ENCODE measurements at regions not wholly inside any gene's neighbourhood (a gene's known extent, or its start where the extent isn't known, plus 50 kb on each side); places are given as distances from the start of the nearest gene placed in this dataset.

DNA sequence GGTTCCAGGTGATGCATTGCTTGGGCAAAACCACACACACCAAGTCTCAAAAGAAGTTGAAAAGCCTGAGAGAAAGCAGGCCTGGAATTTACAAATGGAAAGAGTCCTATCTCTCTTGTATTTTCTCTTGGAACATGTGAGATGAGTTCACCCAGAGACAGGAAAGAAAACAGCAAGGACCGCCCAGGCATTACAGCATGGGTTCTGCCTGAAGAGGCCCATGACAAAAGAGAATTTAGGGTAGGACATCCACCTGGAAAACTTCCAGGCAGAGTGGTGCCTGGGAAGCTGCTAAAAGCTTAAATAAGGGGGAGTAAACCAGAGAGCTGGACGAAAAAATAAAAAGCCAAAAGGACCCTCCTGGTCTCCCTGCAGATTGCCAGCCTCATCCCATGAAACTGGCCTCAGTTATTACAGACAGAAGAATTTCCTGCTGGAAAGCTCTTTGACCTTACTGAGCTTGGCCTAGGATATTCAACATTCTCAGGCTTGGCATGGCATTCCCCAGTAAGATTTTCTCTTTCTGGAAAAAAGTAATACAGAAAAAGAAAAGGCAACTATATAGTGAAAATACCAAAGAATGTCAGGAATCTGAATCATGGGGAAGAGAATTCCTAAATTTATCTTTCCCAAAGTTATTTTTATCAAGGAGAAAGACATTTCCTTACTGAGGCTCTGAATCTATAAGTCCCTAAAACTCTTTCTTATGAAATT lies 121.3 kb upstream of the NUDT4 start:
- no peak for DNase-seq

DNA sequence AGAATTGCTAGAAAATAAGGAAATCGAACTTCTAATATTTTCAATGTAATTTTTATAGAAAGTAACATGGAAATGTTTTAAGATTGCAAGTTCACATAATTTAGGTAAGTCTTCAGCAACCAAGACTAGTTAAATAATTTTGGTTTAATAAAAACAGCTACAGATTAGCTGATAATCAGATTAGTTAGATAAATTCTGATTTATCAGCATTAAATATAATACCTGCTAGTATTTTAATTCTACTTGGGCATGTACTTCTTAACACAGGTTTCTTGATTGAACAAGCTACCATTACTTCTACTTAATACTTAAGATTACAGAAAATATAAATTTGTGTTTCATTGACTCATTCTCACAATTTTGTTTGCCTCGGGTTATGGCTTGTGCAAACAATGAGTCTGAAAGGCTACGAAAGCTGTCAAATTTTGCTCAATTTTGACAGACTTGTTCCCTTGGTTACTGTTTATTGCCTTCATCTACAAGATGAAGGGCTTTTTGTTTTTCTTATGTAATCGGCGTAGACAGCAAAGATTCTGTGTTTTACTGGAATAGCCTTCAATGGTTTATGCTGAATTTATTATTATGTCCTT lies 116.1 kb upstream of the NUDT4 start:
- no peak for DNase-seq

DNA sequence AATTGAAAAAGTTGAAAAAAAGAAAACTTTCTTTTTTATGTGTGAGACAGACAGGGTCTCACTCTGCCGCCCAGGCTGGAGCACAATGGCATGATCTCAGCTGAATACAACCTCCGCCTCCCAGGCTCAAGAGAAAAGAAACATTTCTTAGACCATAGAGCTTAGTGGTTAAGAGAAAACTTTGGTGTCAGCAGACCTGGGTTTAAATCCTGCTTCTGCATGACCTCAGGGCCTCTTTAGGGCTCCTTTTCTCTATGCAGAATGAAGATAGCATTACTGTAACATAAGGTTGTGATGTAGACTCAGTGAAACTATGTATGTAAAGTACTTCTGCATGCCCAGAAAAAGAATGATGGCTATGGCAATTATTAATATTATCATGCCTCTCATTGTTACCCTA lies 104.7 kb upstream of the NUDT4 start:
- DNase-seq: no peak

DNA sequence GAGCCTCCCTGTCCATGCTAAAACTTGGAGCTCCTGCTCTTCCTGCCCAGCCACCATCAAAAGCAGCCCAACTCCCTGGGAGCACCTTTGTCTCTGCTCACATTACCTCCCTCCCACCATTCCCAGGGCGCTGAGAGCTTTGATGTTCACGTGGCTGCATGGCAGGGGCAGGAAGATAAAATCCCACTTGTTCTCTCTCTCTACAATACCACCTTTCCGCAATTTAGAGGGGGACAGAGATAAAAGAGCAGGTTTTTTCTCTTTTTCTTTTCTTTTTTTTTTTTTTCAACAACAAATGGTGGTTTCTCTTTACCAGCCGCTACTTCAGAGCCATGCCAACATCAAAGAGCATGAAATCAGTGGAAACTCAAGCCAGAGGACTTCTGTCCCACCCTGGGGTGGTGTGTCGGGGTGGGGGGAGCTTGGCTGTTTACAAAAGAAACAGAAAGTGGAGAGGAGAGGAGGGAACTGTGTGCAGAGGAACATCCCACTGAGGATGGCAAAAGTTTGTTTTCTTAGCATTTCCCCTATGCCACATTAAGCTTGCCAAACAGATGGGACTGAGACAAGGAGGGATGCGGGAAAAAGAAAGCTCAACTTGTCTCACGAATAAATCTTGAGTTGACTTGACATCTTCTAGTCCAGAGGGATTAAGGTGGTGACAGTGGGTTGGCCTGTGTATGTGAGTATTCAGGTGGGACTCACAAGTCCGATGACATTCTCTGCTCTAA lies 103.7 kb upstream of the NUDT4 start:
- DNase-seq: no peak

DNA sequence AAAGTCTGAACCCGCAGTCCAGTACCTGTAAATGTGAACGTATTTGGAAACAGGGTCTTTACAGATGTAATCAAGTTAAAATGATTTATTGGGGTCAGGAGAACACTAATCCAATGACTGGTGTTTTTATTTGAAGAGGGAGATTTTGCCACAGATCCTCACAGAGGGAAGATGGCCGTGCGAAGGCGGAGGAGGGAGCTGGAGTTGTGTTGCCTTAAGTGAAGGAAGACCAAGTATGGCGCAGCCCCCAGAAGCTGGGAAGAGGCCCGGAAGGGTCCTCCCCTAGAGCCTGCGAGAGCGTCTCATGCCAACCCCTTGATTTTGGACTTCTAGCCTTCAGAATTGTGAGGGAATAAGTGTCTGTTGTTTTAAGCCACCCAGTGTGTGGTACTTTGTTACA lies 102.8 kb upstream of the NUDT4 start:
- no peak for DNase-seq

DNA sequence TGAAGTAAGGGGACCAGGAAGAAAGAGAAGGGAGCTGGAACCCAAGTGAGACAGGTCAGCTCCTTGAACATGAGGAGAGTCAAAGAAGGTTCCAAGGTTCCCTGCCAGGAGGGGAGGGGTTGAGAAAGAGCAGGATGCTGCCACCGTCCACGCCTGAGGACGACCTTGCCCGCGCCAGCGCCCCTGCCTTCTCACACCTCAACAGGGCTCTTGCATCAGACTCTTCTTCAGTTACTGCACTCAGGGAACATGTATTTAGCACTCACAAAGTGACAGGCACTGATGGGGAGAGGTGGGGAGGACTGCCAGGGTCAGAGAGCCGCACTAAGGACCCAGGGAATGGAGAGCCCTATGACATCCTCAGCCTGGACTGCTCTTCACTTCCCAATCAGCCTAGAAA lies 102.1 kb upstream of the NUDT4 start:
- no peak for DNase-seq

DNA sequence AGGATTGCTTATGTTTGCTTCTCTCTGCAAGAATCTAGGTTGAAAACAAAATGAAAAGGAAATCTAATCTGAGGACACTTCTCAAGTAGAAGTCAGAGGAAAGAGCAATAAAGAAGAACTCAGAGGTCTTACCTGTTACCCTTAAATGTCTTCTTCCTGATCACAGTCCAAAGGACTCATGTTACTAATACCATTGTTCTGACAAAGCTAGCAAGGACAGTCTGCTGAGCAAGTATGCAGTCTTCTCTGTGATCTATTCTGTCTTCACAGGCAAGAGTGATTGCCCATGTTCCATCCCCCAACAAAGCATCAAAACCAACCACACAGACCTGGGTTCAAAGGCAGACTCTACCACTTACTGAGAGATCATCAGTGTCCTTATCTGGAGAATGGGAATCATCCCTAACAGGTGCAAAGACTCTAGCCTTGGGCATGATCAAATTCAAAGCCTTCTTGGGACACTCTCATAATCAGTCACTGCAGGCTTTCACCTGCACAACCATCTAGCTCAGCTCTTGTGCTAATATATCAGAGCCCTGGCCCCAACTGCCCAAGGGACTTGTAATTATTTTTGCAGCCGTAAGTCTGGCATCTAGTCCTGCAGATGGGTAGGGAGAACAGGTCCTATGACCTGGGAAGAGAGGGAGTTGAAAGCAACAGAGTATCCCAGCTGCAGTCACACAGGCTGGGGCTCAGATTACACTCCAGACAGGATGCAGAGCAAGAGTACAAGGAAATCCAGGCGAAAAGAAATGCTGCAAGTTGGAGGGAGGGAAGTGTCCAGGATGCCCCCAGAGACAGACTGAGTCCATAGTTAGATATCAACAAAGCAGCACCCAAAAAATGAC lies 97.9 kb upstream of the NUDT4 start:
- no peak for DNase-seq

DNA sequence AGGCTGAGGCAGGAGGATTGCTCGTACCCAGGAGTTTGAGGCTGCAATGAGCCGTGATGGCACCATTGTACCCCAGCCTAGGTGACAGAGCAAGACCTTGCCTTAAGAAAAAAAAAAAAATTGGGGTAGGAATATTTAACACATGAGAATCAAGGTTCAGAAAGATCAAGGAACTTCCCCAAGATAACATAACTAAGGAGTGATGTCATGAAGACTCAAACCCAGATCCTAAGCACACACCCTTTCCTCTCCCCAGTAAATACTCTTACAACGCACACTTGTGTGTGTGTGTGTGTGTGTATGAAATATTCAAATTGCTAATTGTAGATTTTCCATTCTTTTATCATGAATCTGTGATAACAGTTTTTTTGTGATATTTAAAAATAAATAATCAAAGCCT lies 90.6 kb upstream of the NUDT4 start:
- no peak for DNase-seq

DNA sequence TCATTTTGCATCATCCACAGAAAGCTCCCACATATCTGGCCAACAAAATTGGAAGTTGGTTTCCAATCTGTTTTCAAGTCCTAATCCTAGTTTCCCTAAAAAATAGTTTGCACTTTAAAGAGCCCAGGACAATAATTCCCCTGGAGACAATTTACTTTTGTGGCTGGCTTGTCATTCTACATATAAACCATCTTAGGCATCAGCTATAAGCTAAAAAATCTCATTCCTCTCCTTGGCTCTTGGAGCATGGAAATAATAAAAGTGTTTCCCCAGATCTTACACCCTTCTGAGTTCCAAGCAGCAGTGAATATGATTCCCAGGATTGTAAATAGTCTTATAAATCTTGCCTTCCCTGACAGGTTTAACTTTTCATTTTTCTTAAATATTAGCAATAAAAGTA lies 89.1 kb upstream of the NUDT4 start:
- no peak for DNase-seq

DNA sequence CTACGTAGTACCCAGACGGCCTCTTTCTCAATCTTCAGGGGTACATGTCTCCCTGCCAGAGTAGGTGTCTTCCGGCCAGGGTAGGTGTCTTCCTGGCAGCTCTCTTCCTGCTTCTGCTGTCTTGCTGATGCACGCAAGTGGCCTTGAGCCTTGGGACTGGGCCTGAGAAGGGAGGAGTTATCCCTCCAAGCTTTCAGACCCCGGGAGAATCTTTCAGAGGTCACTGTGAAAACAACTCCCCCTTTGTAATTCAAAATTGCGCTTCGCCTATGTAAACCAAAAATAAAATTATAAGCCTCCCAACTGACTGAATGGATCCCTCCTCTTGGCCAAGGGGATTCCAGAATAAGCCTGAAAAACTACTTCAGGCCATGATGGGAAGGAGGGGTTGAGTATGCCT lies 87.3 kb upstream of the NUDT4 start:
- DNase-seq: no peak

DNA sequence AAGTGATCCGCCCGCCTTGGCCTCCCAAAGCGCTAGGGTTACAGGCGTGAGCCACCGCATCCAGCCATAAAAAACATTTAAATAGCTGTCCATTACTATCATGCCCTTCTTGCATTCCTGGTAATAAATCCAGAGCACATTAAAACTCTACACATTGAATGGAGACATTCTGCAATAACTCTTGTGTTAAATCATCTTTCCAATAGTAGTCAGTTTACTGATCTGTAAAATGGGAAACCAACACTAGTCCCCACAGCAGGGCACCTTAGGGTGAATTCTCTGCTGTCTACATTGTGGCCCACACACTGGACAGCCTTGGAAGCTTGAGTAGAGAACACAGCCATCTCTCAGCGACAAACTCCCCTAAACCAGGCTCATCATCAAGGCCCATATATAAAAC lies 85.5 kb upstream of the NUDT4 start:
- no peak for DNase-seq

DNA sequence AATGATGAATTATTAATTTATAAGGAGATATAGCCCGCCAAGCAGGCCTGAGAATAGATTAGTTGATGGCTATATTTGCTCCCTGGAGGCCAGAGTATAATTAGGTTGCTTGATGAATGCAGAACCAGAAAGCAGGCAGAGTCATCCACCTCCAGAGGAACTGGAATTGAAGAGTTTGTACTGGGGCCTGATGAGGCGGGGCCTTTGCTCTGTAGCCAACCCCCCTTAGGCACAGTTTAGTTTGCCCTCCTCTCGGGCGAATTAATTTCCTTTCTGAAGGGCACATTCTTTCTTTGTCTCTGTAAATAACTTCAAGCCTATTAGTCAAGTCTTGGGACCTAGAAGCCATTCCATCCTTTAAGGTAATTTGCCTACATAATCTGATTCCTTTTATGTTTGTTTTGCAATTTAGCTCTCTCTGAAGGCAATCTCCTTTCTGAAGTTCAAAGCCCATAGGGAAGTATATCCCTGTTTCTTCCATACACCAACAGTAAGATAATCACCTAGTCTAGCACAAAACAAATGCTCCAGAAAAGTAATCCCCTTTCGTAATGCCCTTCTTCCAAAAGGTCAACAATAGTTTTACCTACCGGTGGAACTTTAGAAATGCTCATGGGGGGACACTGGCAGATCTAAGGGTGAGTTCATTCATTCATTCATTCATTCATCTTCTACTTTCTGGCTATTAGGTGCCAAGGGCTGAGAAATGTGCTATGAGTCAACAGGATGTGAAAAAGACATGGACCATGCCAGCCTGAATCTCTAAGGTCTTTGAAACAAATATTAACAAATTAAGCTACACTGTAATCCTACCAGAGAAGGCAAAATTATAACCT lies 84.8 kb upstream of the NUDT4 start:
- DNase-seq: no peak

DNA sequence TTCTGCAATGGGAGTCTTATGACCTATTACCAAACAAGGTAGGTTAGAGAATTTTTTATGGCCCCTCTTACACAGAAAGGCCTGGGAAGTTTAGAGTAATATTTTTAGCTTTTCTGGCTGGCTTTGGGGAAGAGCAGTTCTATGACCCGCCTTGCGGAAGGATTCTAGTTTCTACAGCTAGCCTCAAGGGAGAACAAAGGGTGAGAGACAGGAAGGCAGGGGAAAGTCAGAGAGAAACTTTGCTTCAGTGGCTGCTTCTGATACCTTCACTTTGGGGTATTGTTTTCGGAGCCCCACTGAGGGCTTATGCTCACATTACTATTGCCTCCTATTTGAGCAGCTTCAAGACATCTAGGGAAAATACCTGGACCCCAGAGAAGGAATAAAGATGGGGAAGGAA lies 80.7 kb upstream of the NUDT4 start:
- DNase-seq: no peak

DNA sequence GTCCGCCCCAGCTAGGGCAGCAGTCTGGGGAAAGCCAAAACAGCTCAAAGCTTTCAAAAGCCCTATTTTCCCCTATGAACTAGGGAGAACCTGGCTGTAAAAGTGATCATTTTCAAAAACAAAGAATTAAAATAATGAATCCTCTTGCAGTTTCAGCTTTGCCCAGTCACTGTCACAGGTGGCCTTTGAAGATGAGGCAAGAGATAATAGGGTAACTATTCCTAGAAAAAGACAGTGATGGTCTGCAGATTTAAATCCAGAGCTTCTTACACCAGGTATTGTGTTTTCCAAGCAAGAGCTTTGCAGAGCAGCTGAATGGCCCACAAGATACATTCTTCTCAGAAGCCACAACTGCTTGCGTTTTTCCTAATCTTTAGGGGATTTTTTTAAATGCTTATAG lies 80.2 kb upstream of the NUDT4 start:
- DNase-seq: no peak

DNA sequence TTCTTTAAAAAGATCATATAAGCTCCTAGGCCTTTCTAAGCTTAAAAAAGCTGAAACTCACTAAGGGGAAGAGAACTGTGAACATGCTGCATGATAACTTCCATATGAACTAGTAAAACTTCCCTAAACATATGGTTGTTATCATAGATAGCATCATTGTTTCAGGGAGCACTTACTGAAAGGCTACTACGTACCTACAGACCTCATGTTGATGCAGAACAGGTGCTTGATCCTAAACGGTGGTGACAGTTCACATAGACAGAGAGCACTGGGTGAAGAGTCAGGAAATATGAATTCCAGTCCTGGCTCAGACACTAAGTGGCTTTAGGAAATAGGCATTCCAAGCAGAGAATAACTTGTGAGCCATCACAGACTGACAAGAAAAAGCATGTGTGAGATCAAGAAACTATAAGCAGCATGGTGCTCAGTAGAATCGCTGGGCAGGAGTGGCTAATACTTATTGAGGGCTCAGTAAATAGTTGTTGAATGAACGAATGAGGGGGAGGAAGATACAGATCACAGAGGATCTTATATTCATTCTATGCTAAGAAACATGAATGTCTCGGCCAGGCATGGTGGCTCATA lies 78.4 kb upstream of the NUDT4 start:
- no peak for DNase-seq

DNA sequence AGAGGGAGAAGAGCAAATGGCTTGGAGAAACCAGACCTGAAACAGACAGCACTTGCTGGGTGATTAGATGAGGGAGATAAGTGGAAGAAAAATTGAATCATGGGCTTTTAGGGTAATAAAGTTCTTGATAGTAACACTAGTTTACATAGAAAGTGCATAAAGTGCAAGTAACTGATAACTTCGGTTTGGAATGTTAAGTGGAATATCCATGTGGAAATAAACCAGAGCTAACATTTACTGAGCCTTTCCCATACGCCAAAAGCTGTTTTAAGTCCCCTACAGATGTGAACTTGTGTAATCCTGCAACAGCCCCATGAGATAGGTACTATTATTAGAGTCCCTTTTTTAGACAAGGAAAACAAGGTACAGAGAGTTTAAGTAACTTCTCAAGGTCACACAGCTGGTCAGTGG lies 77.1 kb upstream of the NUDT4 start:
- no peak for DNase-seq

DNA sequence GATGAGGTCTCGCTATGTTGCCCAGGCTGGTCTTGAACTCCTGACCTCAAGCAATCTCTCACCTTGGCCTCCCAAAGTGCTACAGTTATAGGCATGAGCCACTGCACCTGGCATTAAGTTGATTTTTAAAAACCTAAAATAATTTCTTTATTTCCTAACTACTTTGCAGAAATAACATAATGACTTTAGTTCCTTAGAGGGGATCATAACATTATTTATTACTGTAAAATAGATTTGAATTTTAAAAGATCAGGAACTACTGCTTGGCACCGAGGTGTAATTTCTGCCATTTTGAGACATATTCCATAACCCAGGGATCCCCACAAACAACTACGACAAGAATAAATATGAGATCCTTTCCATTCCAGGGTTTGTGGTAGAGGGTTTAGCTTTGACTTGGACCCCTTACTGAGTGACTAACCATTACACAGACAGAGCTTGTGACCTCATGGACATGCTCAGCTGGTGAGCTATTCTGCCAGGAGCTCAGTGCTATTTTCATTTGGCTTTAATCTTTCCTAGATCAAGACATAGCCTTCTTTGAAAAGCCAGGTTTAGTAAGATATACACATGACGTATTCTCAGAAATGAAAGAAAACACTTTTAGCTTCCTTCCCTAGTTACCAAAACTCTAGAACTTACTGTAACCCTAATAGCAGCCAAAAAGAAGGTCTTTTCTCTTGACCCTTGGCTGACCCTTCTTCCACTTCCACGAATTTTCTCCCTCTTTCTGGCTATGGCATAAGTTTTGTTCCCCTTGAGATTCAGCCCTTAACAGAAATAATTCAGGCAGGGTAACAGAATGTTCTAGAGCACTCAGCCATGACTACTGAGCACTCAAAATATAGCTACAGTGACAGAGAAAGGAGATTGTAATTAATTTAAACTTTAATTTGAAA lies 75.1 kb upstream of the NUDT4 start:
- DNase-seq: no peak

DNA sequence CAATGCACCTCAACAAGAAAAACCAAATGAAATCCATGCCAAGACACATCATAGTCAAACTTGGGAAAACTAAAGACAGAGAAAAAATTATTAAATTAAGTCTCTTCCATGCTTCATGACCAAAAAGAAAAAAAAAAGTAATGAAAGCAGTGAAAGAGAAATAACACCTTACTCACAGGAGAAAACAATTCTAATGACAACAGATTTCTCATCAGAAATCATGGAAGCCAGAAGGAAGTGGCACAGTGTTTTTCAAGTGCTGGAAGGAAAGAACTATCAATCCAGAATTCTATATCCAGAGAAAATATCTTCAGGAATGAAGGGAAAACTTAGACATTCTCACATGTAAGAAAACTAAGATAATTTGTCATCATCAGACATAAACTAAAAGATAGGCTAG lies 71.1 kb upstream of the NUDT4 start:
- DNase-seq: no peak

DNA sequence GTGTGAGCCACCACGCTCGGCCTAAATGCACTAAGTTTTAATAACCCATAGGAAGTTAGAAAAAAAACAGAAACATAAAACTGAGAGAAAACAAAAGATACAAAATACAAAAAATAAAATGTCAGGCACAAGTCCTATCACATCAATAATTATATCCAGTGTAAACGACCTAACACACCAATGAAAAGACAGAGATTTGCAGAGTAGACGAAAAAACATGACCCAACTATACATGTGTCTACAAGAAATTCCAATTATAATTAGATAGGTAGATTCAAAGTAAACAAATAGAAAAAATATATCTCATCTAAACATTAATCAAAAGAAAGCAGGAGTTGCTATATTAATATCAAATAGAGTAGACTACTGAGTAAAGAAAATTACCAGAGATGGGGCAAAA lies 69.4 kb upstream of the NUDT4 start:
- DNase-seq: no peak

DNA sequence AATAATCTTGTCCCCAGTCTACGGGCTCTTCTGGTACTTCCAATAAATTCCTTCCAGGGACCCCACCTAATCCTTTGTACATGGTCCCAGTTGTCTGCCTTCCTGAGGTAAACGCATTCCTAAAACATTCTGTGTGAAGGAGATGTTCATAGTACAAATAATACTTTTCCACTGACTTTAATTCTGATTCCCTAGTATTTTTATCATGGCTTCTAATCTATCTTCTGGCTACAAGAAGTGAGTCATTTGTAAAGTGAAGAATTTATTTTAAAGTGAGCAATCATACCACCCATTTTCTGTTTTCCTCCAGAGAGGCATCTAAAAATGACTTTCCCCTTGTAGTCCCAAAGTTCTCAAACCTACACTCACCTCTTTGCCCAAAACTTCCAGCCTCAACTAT lies 65.9 kb upstream of the NUDT4 start:
- no peak for DNase-seq

DNA sequence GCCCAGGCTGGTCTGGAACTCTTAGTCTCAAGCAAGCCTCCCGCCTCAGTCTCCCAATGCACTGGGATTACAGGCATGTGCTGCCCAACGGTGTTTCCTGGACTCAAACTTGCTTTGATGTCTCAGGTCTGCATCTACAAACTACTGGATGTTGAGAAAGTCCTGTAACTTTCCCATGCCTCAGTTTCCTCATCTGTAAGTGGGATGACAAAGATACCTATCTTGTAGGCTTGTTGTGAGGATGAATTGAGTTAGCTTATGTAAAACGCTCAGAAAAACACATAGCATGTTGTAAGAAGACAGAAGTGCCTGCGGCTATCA lies 63.6 kb upstream of the NUDT4 start:
- DNase-seq: no peak

Data from stimulated activated CD4-positive, alpha-beta T cell treated with anti-CD3 and anti-CD28 coated beads, Interleukin-4, amount 100 ng/mL, for 24 hours (primary cell).